Natural killer cell treated with Interleukin-12 subunit alpha and Interleukin-12 subunit beta and Interleukin-15 and Interleukin-18, amount 100 ng/mL, for 72 hours (primary cell): ENCODE measurements at regions not wholly inside any gene's neighbourhood (a gene's known extent, or its start where the extent isn't known, plus 50 kb on each side); places are given as distances from the start of the nearest gene placed in this dataset.
"Not testable (repeated sequence)": the region's sequence is repeated elsewhere in the genome, so short reads cannot be mapped to it uniquely, and the experiment has no call there.

Experiments used
- ATAC-seq, 2 donors: fragments of 150-1000 bp; cut with Tn5 transposase in 1 of 2; sonication (Bioruptor Pico), chemical (Tn5 transposase) in 1 of 2; 2 replicates each; pipeline ENCODE4 v1.10.0; 2021
- DNase-seq: peaks from one replicate; pipeline ENCODE4 v3.0.0; 2022; ENCODE audit warnings: low spot score
- H3K27ac Mint-ChIP-seq, 2 donors: 1 replicate in 1 of 2; 2 replicates in 1 of 2; pipeline ENCODE4 v1.8.0; 2022; ENCODE audit warnings: mixed read lengths in 2 of 2, mild to moderate bottlenecking in 1 of 2, moderate library complexity in 1 of 2
- H3K27me3 Mint-ChIP-seq, 2 donors: 1 replicate in 1 of 2; 2 replicates in 1 of 2; pipeline ENCODE4 v1.8.0; 2022; ENCODE audit warnings: mixed read lengths in 2 of 2
- H3K36me3 Mint-ChIP-seq: one replicate; pipeline ENCODE4 v1.8.0; 2022; ENCODE audit warnings: mixed read lengths
- H3K4me1 Mint-ChIP-seq, 2 donors: 1 replicate in 1 of 2; 2 replicates in 1 of 2; pipeline ENCODE4 v1.8.0; 2022; ENCODE audit warnings: low read depth in 2 of 2, mixed read lengths in 2 of 2, mild to moderate bottlenecking in 1 of 2
- H3K4me3 Mint-ChIP-seq: one replicate; pipeline ENCODE4 v1.8.0; 2022; ENCODE audit warnings: mixed read lengths
- H3K9me3 Mint-ChIP-seq: 2 replicates; pipeline ENCODE4 v1.8.0; 2022; ENCODE audit warnings: mixed read lengths

DNA sequence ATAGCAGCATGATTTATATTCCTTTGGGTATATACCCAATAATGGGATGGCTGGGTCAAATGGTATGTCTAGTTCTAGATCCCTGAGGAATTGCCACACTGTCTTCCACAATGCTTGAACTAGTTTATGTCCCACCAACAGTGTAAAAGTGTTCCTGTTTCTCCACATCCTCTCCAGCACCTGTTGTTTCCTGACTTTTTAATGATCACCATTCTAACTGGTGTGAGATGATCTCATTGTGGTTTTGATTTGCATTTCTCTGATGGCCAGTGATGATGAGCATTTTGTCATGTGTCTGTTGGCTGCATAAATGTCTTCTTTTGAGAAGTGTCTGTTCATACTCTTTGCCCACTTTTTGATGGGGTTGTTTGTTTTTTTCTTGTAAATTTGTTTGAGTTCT is 54.0 kb upstream of the GPR89A start:
- H3K27ac Mint-ChIP-seq, ATAC-seq, H3K4me1 Mint-ChIP-seq, H3K9me3 Mint-ChIP-seq, H3K4me3 Mint-ChIP-seq, H3K36me3 Mint-ChIP-seq, DNase-seq: not testable (repeated sequence)
- H3K27me3 Mint-ChIP-seq = peaks cover 25 to 37% of the 10 kb centered on the region in 2 donors

DNA sequence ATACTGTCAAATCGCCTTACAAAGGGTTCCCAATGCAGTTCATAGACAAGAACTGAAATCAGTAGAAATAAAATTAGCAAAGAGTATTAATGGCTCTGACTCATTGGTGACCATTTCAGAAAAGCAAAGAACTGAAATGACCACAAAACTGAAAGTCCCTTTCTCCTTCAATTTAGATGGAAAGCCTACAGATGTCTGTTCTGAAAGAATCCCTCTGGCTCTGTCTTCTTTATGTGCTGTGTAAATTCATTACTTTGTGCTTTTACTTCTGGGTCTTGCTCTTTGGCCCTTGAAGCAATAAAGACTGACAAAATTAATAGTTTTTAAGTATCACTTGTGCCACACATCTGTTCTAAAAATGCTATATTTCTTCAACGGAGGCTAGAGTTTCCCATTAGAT is 62.7 kb upstream of the GPR89A start:
- peaks cover 17 to 25% of the 10 kb centered on the region in 2 donors for H3K27me3 Mint-ChIP-seq

DNA sequence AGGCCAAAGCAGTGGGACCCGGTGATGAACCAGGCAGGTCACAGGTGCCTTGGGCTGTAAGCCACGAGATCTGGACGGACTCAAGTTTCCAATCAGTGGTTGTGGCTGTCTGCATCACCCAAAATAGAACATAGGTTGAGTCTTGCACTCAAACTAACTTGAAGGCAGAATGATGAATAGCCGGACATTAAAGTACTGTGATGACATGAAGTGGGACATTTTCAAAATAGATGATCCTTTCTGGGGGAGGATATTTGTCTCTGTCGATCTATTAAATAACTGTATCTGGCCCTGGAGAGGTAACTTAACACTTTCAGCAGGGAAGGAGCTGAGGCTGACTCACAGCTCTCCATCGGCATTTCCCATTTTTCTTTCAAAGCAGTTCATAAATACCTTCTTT is 66.1 kb upstream of the GPR89A start:
- not testable (repeated sequence) for H3K9me3 Mint-ChIP-seq, H3K27ac Mint-ChIP-seq, ATAC-seq, H3K36me3 Mint-ChIP-seq, DNase-seq, H3K4me3 Mint-ChIP-seq, H3K4me1 Mint-ChIP-seq
- peaks cover 27 to 42% of the 10 kb centered on the region in 2 donors for H3K27me3 Mint-ChIP-seq

More for the DNA sequence above, 62.7 kb upstream of the GPR89A start:
- Mint-ChIP-seq H3K27ac (no peak overlapping the region), H3K9me3 (no peaks in the 10 kb centered on the region), H3K4me1 (no peaks in the 10 kb centered on the region), H3K36me3 (no peaks in the 10 kb centered on the region), H3K4me3 (no peak overlapping the region)
- ATAC-seq (no peak), DNase-seq (no peak)

- not testable (repeated sequence) for H3K4me1 Mint-ChIP-seq, H3K36me3 Mint-ChIP-seq, H3K9me3 Mint-ChIP-seq, DNase-seq, H3K4me3 Mint-ChIP-seq, ATAC-seq, H3K27ac Mint-ChIP-seq
- H3K27me3 Mint-ChIP-seq = peaks cover 30 to 45% of the 10 kb centered on the region in 2 donors
These were observed 66.5 kb upstream of the GPR89A start for GRCh38 chr1:145541246-145541645.

DNA sequence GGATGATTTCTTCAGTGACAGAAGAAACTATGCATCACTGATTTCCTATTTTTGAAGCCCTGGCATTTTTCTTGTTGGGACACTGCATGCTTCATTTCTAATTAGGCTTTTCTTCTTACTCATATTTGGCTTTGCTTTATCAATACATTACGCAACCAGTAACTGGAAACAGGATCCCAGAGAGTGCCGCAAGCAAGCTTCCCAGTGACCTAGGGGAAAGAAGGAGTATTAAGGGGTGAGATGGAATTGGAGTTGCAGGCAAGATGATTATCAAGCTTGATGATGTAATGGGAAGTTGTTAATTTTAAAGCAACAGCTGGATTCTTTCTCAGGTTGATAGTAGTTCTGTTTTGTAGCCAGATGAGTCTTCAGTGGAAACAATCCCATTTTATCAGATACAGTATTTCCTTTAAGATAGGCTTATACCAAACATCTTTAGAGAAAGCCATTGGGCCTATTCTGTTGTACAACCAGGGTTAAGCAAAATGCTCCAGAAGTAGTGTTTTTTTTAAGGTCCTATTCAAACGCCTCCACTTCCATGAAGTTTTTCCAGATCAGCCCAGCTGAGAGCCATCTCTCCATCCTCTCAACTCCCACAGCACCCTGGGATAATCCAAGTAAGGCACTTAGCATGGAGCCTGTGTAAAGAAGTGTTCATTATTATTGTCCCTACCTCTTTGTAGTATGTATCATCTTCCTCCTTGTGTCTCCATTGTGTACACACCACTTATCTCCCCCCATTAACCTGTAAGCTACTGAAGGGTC is 69.5 kb upstream of the GPR89A start:
- not testable (repeated sequence) for ATAC-seq, H3K9me3 Mint-ChIP-seq, H3K27ac Mint-ChIP-seq, H3K4me1 Mint-ChIP-seq, H3K36me3 Mint-ChIP-seq, H3K4me3 Mint-ChIP-seq, DNase-seq
- H3K27me3 Mint-ChIP-seq = peaks cover 28 to 49% of the 10 kb centered on the region in 2 donors

- not testable (repeated sequence) for ATAC-seq, H3K9me3 Mint-ChIP-seq, H3K36me3 Mint-ChIP-seq, DNase-seq, H3K4me3 Mint-ChIP-seq, H3K4me1 Mint-ChIP-seq, H3K27ac Mint-ChIP-seq
- H3K27me3 Mint-ChIP-seq = peaks cover 24 to 42% of the 10 kb centered on the region in 2 donors
These were observed 70.8 kb upstream of the GPR89A start for GRCh38 chr1:145537003-145537402.

- not testable (repeated sequence) for H3K36me3 Mint-ChIP-seq, DNase-seq, H3K4me3 Mint-ChIP-seq, H3K27ac Mint-ChIP-seq, ATAC-seq, H3K4me1 Mint-ChIP-seq, H3K9me3 Mint-ChIP-seq
- peaks cover 21 to 32% of the 10 kb centered on the region in 2 donors for H3K27me3 Mint-ChIP-seq
These were observed 72.3 kb upstream of the GPR89A start for GRCh38 chr1:145535461-145535860.

GRCh38 chr1:145528068-145528564 is 79.7 kb upstream of the GPR89A start:
- not testable (repeated sequence) for H3K4me3 Mint-ChIP-seq, ATAC-seq, H3K27ac Mint-ChIP-seq, H3K9me3 Mint-ChIP-seq, H3K36me3 Mint-ChIP-seq, DNase-seq, H3K4me1 Mint-ChIP-seq
- peaks cover 15 to 17% of the 10 kb centered on the region in 2 donors for H3K27me3 Mint-ChIP-seq

GRCh38 chr1:145520159-145520558 is 87.6 kb upstream of the GPR89A start:
- H3K4me3 Mint-ChIP-seq, DNase-seq, H3K27ac Mint-ChIP-seq, H3K9me3 Mint-ChIP-seq, ATAC-seq, H3K4me1 Mint-ChIP-seq, H3K36me3 Mint-ChIP-seq: not testable (repeated sequence)
- peaks cover 17 to 20% of the 10 kb centered on the region in 2 donors for H3K27me3 Mint-ChIP-seq

DNA sequence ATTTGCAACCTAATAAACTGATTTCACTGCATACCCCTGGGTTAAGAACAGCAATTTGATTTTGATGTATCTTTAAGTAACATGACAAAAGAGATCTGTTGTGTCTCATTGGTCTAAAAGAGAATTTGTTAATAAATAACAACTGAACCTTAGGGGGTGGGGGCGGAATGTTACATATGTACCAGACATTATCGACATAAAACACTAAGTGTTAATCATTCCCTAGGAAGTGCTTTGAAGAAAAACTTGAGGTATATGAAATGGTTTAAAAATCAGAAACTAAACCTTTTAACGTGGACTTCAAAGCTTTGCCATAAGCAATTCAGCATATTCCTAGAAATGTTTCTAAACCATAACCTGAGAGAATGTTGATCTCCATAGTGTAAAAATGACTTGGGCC is 88.5 kb upstream of the GPR89A start:
- not testable (repeated sequence) for H3K4me3 Mint-ChIP-seq, H3K27ac Mint-ChIP-seq, H3K36me3 Mint-ChIP-seq, DNase-seq, H3K9me3 Mint-ChIP-seq, H3K4me1 Mint-ChIP-seq, ATAC-seq
- H3K27me3 Mint-ChIP-seq = peaks cover 13 to 19% of the 10 kb centered on the region in 2 donors

GRCh38 chr1:145513017-145513416 is 87.6 kb upstream of the NBPF20 start:
- H3K4me3 Mint-ChIP-seq, DNase-seq, ATAC-seq, H3K27me3 Mint-ChIP-seq, H3K9me3 Mint-ChIP-seq, H3K27ac Mint-ChIP-seq, H3K4me1 Mint-ChIP-seq, H3K36me3 Mint-ChIP-seq: not testable (repeated sequence)

DNA sequence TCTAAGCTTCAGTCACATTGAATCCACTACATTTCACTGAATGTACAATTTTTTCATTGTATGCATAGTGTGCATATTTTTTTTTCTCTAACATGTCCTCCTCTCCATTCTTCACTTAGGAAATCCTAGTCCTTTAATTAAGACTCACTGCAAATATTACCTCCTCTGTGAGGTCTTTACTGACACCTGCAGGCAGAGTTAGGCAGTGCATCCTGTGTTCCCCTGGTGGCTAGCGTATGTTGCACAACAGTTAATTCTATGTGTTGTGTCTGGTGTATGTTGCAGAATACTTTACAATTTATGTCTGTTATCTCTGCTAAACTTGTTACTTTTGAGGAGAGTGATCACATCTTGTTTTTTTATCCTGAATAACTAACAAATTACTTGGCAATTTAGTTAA is 82.7 kb upstream of the NBPF20 start:
- not testable (repeated sequence) for H3K27me3 Mint-ChIP-seq, H3K27ac Mint-ChIP-seq, DNase-seq, H3K4me1 Mint-ChIP-seq, H3K9me3 Mint-ChIP-seq, H3K4me3 Mint-ChIP-seq, H3K36me3 Mint-ChIP-seq
- peak; percentile 78 to 81 for ATAC-seq

GRCh38 chr1:145505663-145506647 is 80.6 kb upstream of the NBPF20 start:
- H3K36me3 Mint-ChIP-seq, H3K27ac Mint-ChIP-seq, H3K27me3 Mint-ChIP-seq, H3K9me3 Mint-ChIP-seq, H3K4me3 Mint-ChIP-seq, H3K4me1 Mint-ChIP-seq, DNase-seq: not testable (repeated sequence)
- ATAC-seq = peak; percentile 58 to 75
